H1 (cell line): ENCODE measurements at regions not wholly inside any gene's neighbourhood (a gene's known extent, or its start where the extent isn't known, plus 50 kb on each side); places are given as distances from the start of the nearest gene placed in this dataset.

ENCODE experiments used
- CBX5 ChIP-seq: fragments of 300-800, 300-1000 bp; sonication (generic); IDR thresholded peaks from 2 replicates; pipeline ENCODE4 v1.7.1; 2016; ENCODE audit warnings: antibody characterized with exemption, low read length, low read depth
- EZH2 ChIP-seq: fragments of 200-600 bp; sonication (generic); IDR thresholded peaks from 2 replicates; pipeline ENCODE4 v1.7.1; 2012; ENCODE audit warnings: low read depth, mild to moderate bottlenecking, moderate library complexity, low read length, inconsistent platforms; ENCODE audit not compliant: severe bottlenecking
- GABPA ChIP-seq: IDR thresholded peaks from 2 replicates; pipeline ENCODE4 v1.6.1; 2011; ENCODE audit warnings: mild to moderate bottlenecking, low read length, moderate library complexity, borderline replicate concordance; ENCODE audit not compliant: insufficient read depth
- JUN ChIP-seq: IDR thresholded peaks from 2 replicates; pipeline ENCODE4 v1.6.1; 2011; ENCODE audit warnings: low read depth, mild to moderate bottlenecking, improper control_type of control experiment, low read length
- POLR2A ChIP-seq, 2 experiments: IDR thresholded peaks; 1 replicate in 1 of 2; 2 replicates in 1 of 2; pipeline ENCODE4 v1.6.1; 2011; ENCODE audit warnings: low read depth in 2 of 2, low read length in 2 of 2, mild to moderate bottlenecking in 2 of 2; ENCODE audit errors: control extremely low read depth in 1 of 2
- RFX5 ChIP-seq: IDR thresholded peaks from 2 replicates; pipeline ENCODE4 v1.6.1; 2011; ENCODE audit warnings: low read depth, low read length, improper control_type of control experiment, borderline replicate concordance
- RNF2 ChIP-seq: fragments of 200-900, 300-1000 bp; sonication (generic); IDR thresholded peaks from 2 replicates; pipeline ENCODE4 v1.7.1; 2016; ENCODE audit warnings: borderline replicate concordance, low read depth, mild to moderate bottlenecking, antibody characterized with exemption, low read length; ENCODE audit not compliant: poor library complexity, severe bottlenecking; ENCODE audit errors: missing control alignments
- SP4 ChIP-seq: IDR thresholded peaks from 2 replicates; pipeline ENCODE4 v1.6.1; 2012; ENCODE audit warnings: low read length, inconsistent platforms
- SRF ChIP-seq: IDR thresholded peaks from 2 replicates; pipeline ENCODE4 v1.6.1; 2011; ENCODE audit warnings: mild to moderate bottlenecking, low read depth, low read length, moderate library complexity
- TAF7 ChIP-seq: optimal IDR thresholded peaks from 2 replicates; pipeline ENCODE3; 2011; ENCODE audit warnings: low read depth, mild to moderate bottlenecking, inconsistent platforms, low read length, moderate library complexity, borderline replicate concordance
- YY1 ChIP-seq: IDR thresholded peaks from 2 replicates; pipeline ENCODE4 v1.6.1; 2011; ENCODE audit warnings: low read depth, mild to moderate bottlenecking, low read length
- TF ChIP-seq, protein P1 (sequence below), 3 experiments: IDR thresholded peaks; 1 replicate in 2 of 3; 2 replicates in 1 of 3; pipeline versions ENCODE4 v1.5.1 to v1.6.1; 2011; ENCODE audit warnings: low read length in 3 of 3, mild to moderate bottlenecking in 3 of 3, inconsistent platforms in 2 of 3, low read depth in 1 of 3, moderate library complexity in 1 of 3; ENCODE audit not compliant: insufficient read depth in 1 of 3; ENCODE audit errors: control extremely low read depth in 1 of 3

DNA sequence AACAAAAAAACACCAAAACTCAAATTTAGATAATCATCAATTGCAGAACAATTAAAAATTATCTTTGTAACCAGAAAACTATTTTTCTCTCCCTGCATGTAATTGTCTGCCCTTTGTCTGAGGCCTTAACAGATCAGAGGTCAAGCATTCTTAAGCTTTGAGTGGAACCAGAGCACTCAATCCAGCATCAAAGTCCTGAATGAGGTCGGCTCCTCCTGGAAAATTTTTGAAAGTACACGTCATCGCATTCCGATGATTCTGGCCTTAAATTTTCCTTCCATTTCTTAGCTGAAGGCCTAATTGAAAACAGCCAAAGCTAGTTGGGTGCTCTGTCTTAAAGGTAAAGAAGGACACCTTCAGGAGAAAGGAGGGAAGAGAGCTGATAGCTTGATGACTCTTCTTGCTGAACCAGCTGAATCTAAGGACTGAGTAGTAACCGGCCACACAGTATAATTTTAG is 510.2 kb upstream of the SULF2 start (continued):
- peak; percentile 91 for TF ChIP-seq JUN
- TF ChIP-seq EZH2, result no peak
- peak; percentile 41 for TF ChIP-seq TAF7
- no peak for TF ChIP-seq SRF
- no peak for TF ChIP-seq YY1
- TF ChIP-seq, protein P1, sequence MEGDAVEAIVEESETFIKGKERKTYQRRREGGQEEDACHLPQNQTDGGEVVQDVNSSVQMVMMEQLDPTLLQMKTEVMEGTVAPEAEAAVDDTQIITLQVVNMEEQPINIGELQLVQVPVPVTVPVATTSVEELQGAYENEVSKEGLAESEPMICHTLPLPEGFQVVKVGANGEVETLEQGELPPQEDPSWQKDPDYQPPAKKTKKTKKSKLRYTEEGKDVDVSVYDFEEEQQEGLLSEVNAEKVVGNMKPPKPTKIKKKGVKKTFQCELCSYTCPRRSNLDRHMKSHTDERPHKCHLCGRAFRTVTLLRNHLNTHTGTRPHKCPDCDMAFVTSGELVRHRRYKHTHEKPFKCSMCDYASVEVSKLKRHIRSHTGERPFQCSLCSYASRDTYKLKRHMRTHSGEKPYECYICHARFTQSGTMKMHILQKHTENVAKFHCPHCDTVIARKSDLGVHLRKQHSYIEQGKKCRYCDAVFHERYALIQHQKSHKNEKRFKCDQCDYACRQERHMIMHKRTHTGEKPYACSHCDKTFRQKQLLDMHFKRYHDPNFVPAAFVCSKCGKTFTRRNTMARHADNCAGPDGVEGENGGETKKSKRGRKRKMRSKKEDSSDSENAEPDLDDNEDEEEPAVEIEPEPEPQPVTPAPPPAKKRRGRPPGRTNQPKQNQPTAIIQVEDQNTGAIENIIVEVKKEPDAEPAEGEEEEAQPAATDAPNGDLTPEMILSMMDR (IDR thresholded peaks at IDR 0.05; ENCODE audit: control extremely low read depth in 1 of 3, insufficient read depth in 1 of 3, low read depth in 1 of 3, low read length in 3 of 3), result peak in 2 of 3 experiments; percentile 48 to 57; a peak in 2 of 4 replicates
- TF ChIP-seq RFX5, result no peak
- no peak for TF ChIP-seq GABPA
- no peak for TF ChIP-seq RNF2
- TF ChIP-seq POLR2A (IDR thresholded peaks at IDR 0.05; ENCODE audit: control extremely low read depth in 1 of 2, low read depth in 2 of 2, low read length in 2 of 2), result no peak
- TF ChIP-seq CBX5, result no peak
- no peak for TF ChIP-seq SP4
- TF ChIP-seq, all 59 proteins: peak for 13
